ENCODE measurements at regions not wholly inside any gene's neighbourhood (a gene's known extent, or its start where the extent isn't known, plus 50 kb on each side); places are given as distances from the start of the nearest gene placed in this dataset.

DNA sequence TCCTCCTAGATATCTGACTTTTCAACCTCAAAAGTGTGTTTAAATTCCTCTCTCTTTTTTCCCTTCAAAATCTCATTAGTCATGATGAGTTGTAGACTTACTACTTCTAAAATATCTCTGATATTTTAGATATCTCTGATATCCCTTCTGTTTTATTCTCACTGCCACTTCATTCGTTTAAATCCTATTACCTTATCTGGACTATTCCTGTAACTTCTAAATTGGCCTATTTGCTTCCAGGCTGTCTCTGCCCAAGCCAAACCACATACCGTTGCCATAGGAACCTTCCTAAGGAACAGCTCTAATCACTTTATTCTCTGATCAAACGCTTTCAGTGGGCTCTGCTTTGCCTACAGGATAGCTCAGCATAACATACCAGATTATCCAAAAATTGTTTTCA, 333.1 kb upstream of the CHRM3 start:
- no peak for TF ChIP-seq HNF4A (conservative IDR thresholded peaks at IDR 0.05)
- no peak for TF ChIP-seq CTCF (IDR thresholded peaks at IDR 0.05; ENCODE audit: low read depth, low read length, missing input control)
- no peak for TF ChIP-seq GABPA (IDR thresholded peaks at IDR 0.05 in 1 of 2, conservative IDR thresholded peaks at IDR 0.05 in 1 of 2)
- no peak for TF ChIP-seq TAF1 (conservative IDR thresholded peaks at IDR 0.05)
- no peak for TF ChIP-seq YY1 (IDR thresholded peaks at IDR 0.05)
- no peak for TF ChIP-seq JUND (IDR thresholded peaks at IDR 0.05)
- TF ChIP-seq, protein P1, sequence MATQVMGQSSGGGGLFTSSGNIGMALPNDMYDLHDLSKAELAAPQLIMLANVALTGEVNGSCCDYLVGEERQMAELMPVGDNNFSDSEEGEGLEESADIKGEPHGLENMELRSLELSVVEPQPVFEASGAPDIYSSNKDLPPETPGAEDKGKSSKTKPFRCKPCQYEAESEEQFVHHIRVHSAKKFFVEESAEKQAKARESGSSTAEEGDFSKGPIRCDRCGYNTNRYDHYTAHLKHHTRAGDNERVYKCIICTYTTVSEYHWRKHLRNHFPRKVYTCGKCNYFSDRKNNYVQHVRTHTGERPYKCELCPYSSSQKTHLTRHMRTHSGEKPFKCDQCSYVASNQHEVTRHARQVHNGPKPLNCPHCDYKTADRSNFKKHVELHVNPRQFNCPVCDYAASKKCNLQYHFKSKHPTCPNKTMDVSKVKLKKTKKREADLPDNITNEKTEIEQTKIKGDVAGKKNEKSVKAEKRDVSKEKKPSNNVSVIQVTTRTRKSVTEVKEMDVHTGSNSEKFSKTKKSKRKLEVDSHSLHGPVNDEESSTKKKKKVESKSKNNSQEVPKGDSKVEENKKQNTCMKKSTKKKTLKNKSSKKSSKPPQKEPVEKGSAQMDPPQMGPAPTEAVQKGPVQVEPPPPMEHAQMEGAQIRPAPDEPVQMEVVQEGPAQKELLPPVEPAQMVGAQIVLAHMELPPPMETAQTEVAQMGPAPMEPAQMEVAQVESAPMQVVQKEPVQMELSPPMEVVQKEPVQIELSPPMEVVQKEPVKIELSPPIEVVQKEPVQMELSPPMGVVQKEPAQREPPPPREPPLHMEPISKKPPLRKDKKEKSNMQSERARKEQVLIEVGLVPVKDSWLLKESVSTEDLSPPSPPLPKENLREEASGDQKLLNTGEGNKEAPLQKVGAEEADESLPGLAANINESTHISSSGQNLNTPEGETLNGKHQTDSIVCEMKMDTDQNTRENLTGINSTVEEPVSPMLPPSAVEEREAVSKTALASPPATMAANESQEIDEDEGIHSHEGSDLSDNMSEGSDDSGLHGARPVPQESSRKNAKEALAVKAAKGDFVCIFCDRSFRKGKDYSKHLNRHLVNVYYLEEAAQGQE (IDR thresholded peaks at IDR 0.05) = no peak
- TF ChIP-seq SP1 (IDR thresholded peaks at IDR 0.05) = no peak
- no peak for TF ChIP-seq MAX (IDR thresholded peaks at IDR 0.05)
